ACC112 (cell line): ENCODE measurements at regions not wholly inside any gene's neighbourhood (a gene's known extent, or its start where the extent isn't known, plus 50 kb on each side); places are given as distances from the start of the nearest gene placed in this dataset.

Experiments used
- H2AFZ ChIP-seq: fragments of 200-600 bp; sonication (generic); one replicate; pipeline ENCODE4 v1.6.0; 2017; ENCODE audit warnings: antibody characterized with exemption, low read length; ENCODE audit not compliant: unreplicated experiment
- H3K27ac ChIP-seq: fragments of 200-600 bp; sonication (generic); 2 replicates; pipeline ENCODE4 v1.5.1; 2014; ENCODE audit warnings: low read depth, mild to moderate bottlenecking, antibody characterized with exemption, low read length, moderate library complexity
- H3K27me3 ChIP-seq: fragments of 200-600 bp; sonication (generic); 2 replicates; pipeline ENCODE4 v1.6.1; 2014; ENCODE audit warnings: mild to moderate bottlenecking, antibody characterized with exemption, low read length, moderate library complexity, mixed read lengths; ENCODE audit not compliant: insufficient read depth
- H3K36me3 ChIP-seq: fragments of 200-600 bp; sonication (generic); 2 replicates; pipeline ENCODE4 v1.6.1; 2016; ENCODE audit warnings: mild to moderate bottlenecking, antibody characterized with exemption, low read length, moderate library complexity, mixed read lengths; ENCODE audit not compliant: insufficient read depth
- H3K4me1 ChIP-seq: fragments of 200-600 bp; sonication (generic); one replicate; pipeline ENCODE4 v1.6.1; 2016; ENCODE audit warnings: low read length, mixed read lengths; ENCODE audit not compliant: insufficient read depth, unreplicated experiment, control insufficient read depth
- H3K4me3 ChIP-seq: fragments of 200-600 bp; sonication (generic); 2 replicates; pipeline ENCODE4 v1.5.1; 2014; ENCODE audit warnings: mild to moderate bottlenecking, low read depth, low read length
- H3K79me2 ChIP-seq: fragments of 200-600 bp; sonication (generic); one replicate; pipeline ENCODE4 v1.6.0; 2016; ENCODE audit warnings: low read length; ENCODE audit not compliant: control insufficient read depth, unreplicated experiment, insufficient read depth

GRCh38 chr3:27661797-27662196, 60.3 kb downstream of the EOMES start:
- Histone ChIP-seq H3K27ac (no peak overlapping the region), H3K27me3 (no peaks in the 10 kb centered on the region), H2AFZ (peak overlapping the region; percentile 28), H3K36me3 (no peaks in the 10 kb centered on the region), H3K4me3 (no peak overlapping the region), H3K4me1 (peaks cover 27% of the 10 kb centered on the region), H3K79me2 (no peaks in the 10 kb centered on the region)

GRCh38 chr3:27659279-27660021, 62.7 kb downstream of the EOMES start:
- no peaks in the 10 kb centered on the region for H3K79me2 ChIP-seq
- H3K27me3 ChIP-seq: no peaks in the 10 kb centered on the region
- H3K27ac ChIP-seq: no peak overlapping the region
- peaks cover 19% of the 10 kb centered on the region for H3K4me1 ChIP-seq
- H3K36me3 ChIP-seq: no peaks in the 10 kb centered on the region
- peak overlapping the region; percentile 76 for H2AFZ ChIP-seq
- no peak overlapping the region for H3K4me3 ChIP-seq

DNA sequence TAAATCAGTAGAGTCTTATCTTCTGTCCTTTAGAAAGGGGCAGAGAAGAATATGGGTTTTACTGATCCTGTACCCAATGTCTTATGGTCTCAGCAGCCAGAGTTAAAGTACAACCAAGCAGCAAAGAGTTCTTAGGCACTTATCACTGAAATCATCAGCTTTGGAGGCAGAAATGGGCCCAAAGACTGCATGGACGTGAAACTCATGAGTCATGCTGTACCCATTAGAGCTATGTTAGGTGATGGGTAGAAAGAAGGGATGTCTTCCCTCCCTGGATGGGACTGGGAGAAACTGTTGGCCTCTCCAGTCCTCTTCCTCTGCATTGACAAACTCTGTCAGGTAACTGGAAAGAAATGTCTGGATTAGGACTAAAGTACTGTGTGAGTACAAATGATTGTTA, 63.4 kb downstream of the EOMES start:
- Histone ChIP-seq H3K36me3 (no peaks in the 10 kb centered on the region), H3K27ac (peak overlapping the region; percentile 28; the same call in 1 of the 2 replicates), H3K79me2 (no peaks in the 10 kb centered on the region), H2AFZ (no peak overlapping the region), H3K27me3 (no peaks in the 10 kb centered on the region), H3K4me3 (no peak overlapping the region), H3K4me1 (peaks cover 19% of the 10 kb centered on the region)

GRCh38 chr3:27657871-27658270, 64.3 kb downstream of the EOMES start:
- peaks cover 19% of the 10 kb centered on the region for H3K4me1 ChIP-seq
- H3K79me2 ChIP-seq: no peaks in the 10 kb centered on the region
- no peak overlapping the region for H3K4me3 ChIP-seq
- peak overlapping the region; percentile 43 for H3K27ac ChIP-seq
- no peak overlapping the region for H2AFZ ChIP-seq
- H3K27me3 ChIP-seq: no peaks in the 10 kb centered on the region
- H3K36me3 ChIP-seq: no peaks in the 10 kb centered on the region

GRCh38 chr3:27657404-27657803, 64.7 kb downstream of the EOMES start:
- no peaks in the 10 kb centered on the region for H3K36me3 ChIP-seq
- H3K4me3 ChIP-seq: no peak overlapping the region
- H3K79me2 ChIP-seq: no peaks in the 10 kb centered on the region
- H2AFZ ChIP-seq: no peak overlapping the region
- peak overlapping the region; percentile 43 for H3K27ac ChIP-seq
- H3K27me3 ChIP-seq: no peaks in the 10 kb centered on the region
- peaks cover 19% of the 10 kb centered on the region for H3K4me1 ChIP-seq

GRCh38 chr3:27656790-27657189, 65.3 kb downstream of the EOMES start:
- Histone ChIP-seq H3K79me2 (no peaks in the 10 kb centered on the region), H2AFZ (no peak overlapping the region), H3K27ac (no peak overlapping the region), H3K4me3 (no peak overlapping the region), H3K4me1 (peaks cover 19% of the 10 kb centered on the region), H3K36me3 (no peaks in the 10 kb centered on the region), H3K27me3 (no peaks in the 10 kb centered on the region)

DNA sequence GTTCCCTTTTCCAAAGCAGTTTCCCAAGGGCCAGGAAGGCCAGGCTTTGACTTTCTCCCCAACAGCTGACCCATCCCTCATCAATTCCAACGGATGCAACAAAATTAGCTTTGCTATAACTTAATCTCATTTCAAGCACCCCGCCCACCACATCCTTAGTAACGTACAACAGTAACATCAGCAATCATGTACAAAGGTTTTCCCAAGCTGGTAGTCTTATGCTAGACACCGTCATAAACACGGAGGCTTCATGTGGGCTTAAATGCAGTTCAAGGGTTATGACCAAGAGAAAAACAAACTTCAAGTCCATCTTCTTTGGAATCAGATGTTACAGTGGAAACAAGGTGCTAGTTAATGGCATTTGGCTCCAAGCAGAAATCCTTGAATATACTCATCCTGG, 66.6 kb downstream of the EOMES start:
- Histone ChIP-seq H3K4me1 (peaks cover 19% of the 10 kb centered on the region), H3K27ac (no peak overlapping the region), H3K36me3 (no peaks in the 10 kb centered on the region), H3K27me3 (no peaks in the 10 kb centered on the region), H3K79me2 (no peaks in the 10 kb centered on the region), H3K4me3 (no peak overlapping the region), H2AFZ (no peak overlapping the region)

- Histone ChIP-seq H3K4me3 (no peak overlapping the region), H2AFZ (no peak overlapping the region), H3K27ac (no peak overlapping the region), H3K4me1 (peaks cover 19% of the 10 kb centered on the region), H3K27me3 (no peaks in the 10 kb centered on the region), H3K79me2 (no peaks in the 10 kb centered on the region), H3K36me3 (no peaks in the 10 kb centered on the region)
Measured at GRCh38 chr3:27653803-27654558, 68.1 kb downstream of the EOMES start.

DNA sequence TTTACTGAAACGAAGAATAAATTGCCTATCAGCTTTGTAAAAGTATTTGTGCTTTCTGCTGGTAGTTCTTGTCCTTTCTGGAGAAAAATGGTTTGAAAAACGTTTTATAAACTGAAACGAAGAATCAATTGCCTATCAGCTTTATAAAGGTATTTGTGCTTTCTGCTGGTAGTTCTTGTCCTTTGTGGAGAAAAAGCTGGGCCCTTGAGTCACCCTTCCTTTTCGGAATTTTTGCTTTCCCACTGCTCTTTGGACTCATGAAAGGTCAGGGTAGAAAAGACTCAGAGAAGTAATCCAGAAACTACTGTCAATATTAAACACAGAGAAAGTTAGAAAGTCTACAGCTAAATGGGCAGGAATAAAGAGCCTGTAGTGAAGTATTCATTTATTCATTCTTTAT, 72.8 kb downstream of the EOMES start:
- H2AFZ ChIP-seq: no peak overlapping the region
- no peak overlapping the region for H3K27ac ChIP-seq
- H3K4me3 ChIP-seq: no peak overlapping the region

GRCh38 chr3:27646896-27647295, 75.2 kb downstream of the EOMES start:
- Histone ChIP-seq H3K36me3 (no peaks in the 10 kb centered on the region), H3K27me3 (no peaks in the 10 kb centered on the region), H3K4me1 (peaks cover 25% of the 10 kb centered on the region), H3K4me3 (no peak overlapping the region), H3K27ac (no peak overlapping the region), H3K79me2 (no peaks in the 10 kb centered on the region), H2AFZ (no peak overlapping the region)

More for the DNA sequence above, 72.8 kb downstream of the EOMES start:
- Histone ChIP-seq H3K79me2 (no peaks in the 10 kb centered on the region), H3K36me3 (no peaks in the 10 kb centered on the region), H3K27me3 (no peaks in the 10 kb centered on the region), H3K4me1 (peaks cover 8% of the 10 kb centered on the region)

GRCh38 chr3:27644941-27645340, 77.2 kb downstream of the EOMES start:
- Histone ChIP-seq H3K27me3 (no peaks in the 10 kb centered on the region), H3K27ac (no peak overlapping the region), H3K79me2 (no peaks in the 10 kb centered on the region), H3K4me1 (peaks cover 25% of the 10 kb centered on the region), H2AFZ (no peak overlapping the region), H3K4me3 (no peak overlapping the region), H3K36me3 (no peaks in the 10 kb centered on the region)
